ENCODE measurements at regions not wholly inside any gene's neighbourhood (a gene's known extent, or its start where the extent isn't known, plus 50 kb on each side); places are given as distances from the start of the nearest gene placed in this dataset.

DNA sequence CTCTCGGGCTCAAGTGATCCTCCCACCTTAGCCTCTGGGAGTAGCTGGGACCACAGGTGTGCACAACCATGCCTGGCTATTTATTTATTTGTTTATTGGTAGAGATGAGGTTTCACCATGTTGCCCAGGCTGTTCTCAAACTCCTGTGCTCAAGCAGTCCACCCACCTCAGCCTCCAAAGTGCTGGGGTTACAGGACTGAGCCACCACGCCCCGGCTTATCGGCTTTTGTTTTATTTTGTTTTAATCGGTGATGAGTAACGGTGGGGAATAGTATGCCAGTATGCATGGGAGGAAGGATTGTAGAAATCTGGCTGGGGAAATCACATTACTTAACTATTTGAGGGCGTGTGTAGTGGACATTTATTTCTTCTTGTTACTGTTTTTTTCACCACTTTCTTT, 451.0 kb upstream of the GOLIM4 start:
- TF ChIP-seq TAF1 (IDR thresholded peaks at IDR 0.05; ENCODE audit: low read depth), result no peak
- TF ChIP-seq, protein P1, sequence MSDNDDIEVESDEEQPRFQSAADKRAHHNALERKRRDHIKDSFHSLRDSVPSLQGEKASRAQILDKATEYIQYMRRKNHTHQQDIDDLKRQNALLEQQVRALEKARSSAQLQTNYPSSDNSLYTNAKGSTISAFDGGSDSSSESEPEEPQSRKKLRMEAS (IDR thresholded peaks at IDR 0.05), result no peak
- no peak for TF ChIP-seq EP300 (IDR thresholded peaks at IDR 0.05; ENCODE audit: borderline replicate concordance)
- TF ChIP-seq RAD21 (IDR thresholded peaks at IDR 0.05; ENCODE audit: low read depth), result no peak
- TF ChIP-seq, protein P2, sequence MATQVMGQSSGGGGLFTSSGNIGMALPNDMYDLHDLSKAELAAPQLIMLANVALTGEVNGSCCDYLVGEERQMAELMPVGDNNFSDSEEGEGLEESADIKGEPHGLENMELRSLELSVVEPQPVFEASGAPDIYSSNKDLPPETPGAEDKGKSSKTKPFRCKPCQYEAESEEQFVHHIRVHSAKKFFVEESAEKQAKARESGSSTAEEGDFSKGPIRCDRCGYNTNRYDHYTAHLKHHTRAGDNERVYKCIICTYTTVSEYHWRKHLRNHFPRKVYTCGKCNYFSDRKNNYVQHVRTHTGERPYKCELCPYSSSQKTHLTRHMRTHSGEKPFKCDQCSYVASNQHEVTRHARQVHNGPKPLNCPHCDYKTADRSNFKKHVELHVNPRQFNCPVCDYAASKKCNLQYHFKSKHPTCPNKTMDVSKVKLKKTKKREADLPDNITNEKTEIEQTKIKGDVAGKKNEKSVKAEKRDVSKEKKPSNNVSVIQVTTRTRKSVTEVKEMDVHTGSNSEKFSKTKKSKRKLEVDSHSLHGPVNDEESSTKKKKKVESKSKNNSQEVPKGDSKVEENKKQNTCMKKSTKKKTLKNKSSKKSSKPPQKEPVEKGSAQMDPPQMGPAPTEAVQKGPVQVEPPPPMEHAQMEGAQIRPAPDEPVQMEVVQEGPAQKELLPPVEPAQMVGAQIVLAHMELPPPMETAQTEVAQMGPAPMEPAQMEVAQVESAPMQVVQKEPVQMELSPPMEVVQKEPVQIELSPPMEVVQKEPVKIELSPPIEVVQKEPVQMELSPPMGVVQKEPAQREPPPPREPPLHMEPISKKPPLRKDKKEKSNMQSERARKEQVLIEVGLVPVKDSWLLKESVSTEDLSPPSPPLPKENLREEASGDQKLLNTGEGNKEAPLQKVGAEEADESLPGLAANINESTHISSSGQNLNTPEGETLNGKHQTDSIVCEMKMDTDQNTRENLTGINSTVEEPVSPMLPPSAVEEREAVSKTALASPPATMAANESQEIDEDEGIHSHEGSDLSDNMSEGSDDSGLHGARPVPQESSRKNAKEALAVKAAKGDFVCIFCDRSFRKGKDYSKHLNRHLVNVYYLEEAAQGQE (IDR thresholded peaks at IDR 0.05; ENCODE audit: low read depth), result no peak
- TF ChIP-seq, protein P3, sequence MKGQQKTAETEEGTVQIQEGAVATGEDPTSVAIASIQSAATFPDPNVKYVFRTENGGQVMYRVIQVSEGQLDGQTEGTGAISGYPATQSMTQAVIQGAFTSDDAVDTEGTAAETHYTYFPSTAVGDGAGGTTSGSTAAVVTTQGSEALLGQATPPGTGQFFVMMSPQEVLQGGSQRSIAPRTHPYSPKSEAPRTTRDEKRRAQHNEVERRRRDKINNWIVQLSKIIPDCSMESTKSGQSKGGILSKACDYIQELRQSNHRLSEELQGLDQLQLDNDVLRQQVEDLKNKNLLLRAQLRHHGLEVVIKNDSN (IDR thresholded peaks at IDR 0.05), result no peak
- no peak for TF ChIP-seq TEAD4 (IDR thresholded peaks at IDR 0.05)
- TF ChIP-seq FOXM1 (IDR thresholded peaks at IDR 0.05; ENCODE audit: borderline replicate concordance, low read depth), result no peak
- TF ChIP-seq TCF12 (IDR thresholded peaks at IDR 0.05; ENCODE audit: low read depth), result no peak
- no peak for TF ChIP-seq YY1 (IDR thresholded peaks at IDR 0.05; ENCODE audit: low read depth)
- no peak for TF ChIP-seq CREB1 (IDR thresholded peaks at IDR 0.05; ENCODE audit: low read depth)
- no peak for TF ChIP-seq NFIC (IDR thresholded peaks at IDR 0.05)
